Calu3 (cell line): ENCODE measurements at regions not wholly inside any gene's neighbourhood (a gene's known extent, or its start where the extent isn't known, plus 50 kb on each side); places are given as distances from the start of the nearest gene placed in this dataset.

Source experiments
- BruUV-seq: library from RNA; stranded (reverse); fragments of 400-500 nt; replicated peaks from 2 replicates; lab custom pipeline; 2021; lab: Mats Ljungman, UMichigan
- CTCF ChIA-PET: fragments of 300-600 bp; sonication (Branson Sonifier 250); formaldehyde crosslinking; loops from one replicate; lab custom pipeline; 2022; ENCODE audit warnings: antibody characterized with exemption; lab: Charles Lee
- DNase-seq: peaks from one replicate; pipeline ENCODE4 v3.0.0; 2022
- H3K27ac Mint-ChIP-seq: one replicate; pipeline ENCODE4 v1.8.0; 2022; ENCODE audit warnings: mixed read lengths; ENCODE audit not compliant: unreplicated experiment
- H3K27me3 Mint-ChIP-seq: one replicate; pipeline ENCODE4 v1.8.0; 2022; ENCODE audit warnings: mixed read lengths; ENCODE audit not compliant: unreplicated experiment
- H3K36me3 Mint-ChIP-seq: one replicate; pipeline ENCODE4 v1.8.0; 2022; ENCODE audit warnings: mild to moderate bottlenecking, moderate library complexity, mixed read lengths; ENCODE audit not compliant: insufficient read depth, unreplicated experiment
- H3K4me1 Mint-ChIP-seq: one replicate; pipeline ENCODE4 v1.8.0; 2022; ENCODE audit warnings: mild to moderate bottlenecking, low read depth, mixed read lengths; ENCODE audit not compliant: unreplicated experiment
- H3K4me3 Mint-ChIP-seq: one replicate; pipeline ENCODE4 v1.8.0; 2022; ENCODE audit warnings: mild to moderate bottlenecking, low read depth, moderate library complexity, mixed read lengths; ENCODE audit not compliant: unreplicated experiment
- H3K9me3 Mint-ChIP-seq: one replicate; pipeline ENCODE4 v1.8.0; 2022; ENCODE audit warnings: low read depth, mixed read lengths; ENCODE audit not compliant: unreplicated experiment
- CTCF ChIP-seq: fragments of 200-600 bp; IDR thresholded peaks from one replicate; pipeline ENCODE4 v1.8.0; 2022; ENCODE audit warnings: antibody characterized with exemption; ENCODE audit not compliant: unreplicated experiment
- intact Hi-C: fragments of 100-400 bp; cut with micrococcal nuclease; formaldehyde crosslinking; loops from one replicate; pipeline ENCODE4 v1.10.0; 2022; ENCODE audit not compliant: unreplicated experiment

DNA sequence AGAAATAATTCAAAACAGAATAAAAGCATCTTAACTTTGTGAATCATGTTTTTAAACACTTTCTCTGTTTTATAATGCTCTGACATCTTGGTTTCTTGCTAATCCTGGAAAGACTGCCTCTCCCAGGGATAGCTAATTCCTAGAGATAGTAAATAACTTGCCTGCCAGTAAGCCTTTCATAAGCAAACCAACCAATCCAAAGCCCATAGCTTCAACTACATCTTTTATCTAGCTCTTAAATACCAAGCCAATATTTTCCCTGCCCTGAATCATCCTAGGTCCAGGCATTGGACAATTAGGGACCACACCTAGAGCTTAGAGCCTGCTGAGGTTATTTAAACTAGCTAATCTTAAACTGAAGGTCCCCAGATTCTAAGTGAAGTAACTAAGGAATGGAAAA is 223.7 kb upstream of the DIPK2B start:
- Mint-ChIP-seq H3K27me3 (no peaks in the 10 kb centered on the region), H3K9me3 (no peaks in the 10 kb centered on the region), H3K36me3 (no peaks in the 10 kb centered on the region), H3K4me3 (no peak overlapping the region), H3K4me1 (no peaks in the 10 kb centered on the region), H3K27ac (no peak overlapping the region)
- CTCF ChIA-PET, result no interaction called here
- intact Hi-C loops, result no loop called here
- no TSS peak for BruUV-seq
- TF ChIP-seq CTCF, result no peak
- DNase-seq, result no peak

DNA sequence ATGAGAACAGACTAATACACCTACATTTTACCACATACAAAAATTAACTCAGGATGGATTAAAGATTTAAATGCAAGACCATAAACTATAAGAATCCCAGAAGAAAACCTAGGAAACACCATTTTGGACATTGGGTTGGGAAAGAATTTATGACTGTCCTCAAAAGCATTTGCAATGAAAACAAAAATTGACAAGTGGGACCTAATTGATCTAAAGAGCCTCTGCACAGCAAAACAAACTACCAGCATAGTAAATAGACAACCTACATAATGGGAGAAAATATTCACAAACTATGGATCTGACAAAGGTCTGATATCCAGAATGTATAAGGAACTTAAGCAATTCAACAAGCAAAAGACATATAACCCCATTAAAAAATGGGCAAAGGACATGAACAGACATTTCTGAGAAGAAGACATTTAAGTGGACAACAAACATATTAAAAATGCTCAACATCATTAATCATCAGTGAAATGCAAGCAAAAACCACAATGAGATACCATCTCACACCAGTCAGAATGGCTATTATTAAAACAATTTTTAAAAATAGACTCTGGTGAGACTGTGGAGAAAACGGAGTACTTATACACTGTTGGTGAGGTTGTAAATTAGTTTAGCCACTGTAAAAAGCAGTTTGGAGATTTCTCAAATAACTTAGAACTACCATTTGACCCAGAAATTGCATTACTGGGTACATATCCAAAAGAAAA is 221.7 kb upstream of the DIPK2B start:
- no peaks in the 10 kb centered on the region for H3K27me3 Mint-ChIP-seq
- no peak overlapping the region for H3K4me3 Mint-ChIP-seq
- CTCF ChIA-PET, result no interaction called here
- TF ChIP-seq CTCF, result no peak
- no peaks in the 10 kb centered on the region for H3K9me3 Mint-ChIP-seq
- H3K36me3 Mint-ChIP-seq, result no peaks in the 10 kb centered on the region
- BruUV-seq, result no TSS peak
- no peak overlapping the region for H3K27ac Mint-ChIP-seq
- no peak for DNase-seq
- no peaks in the 10 kb centered on the region for H3K4me1 Mint-ChIP-seq
- intact Hi-C loops, result no loop called here

GRCh38 chrX:45421806-45422205 is 221.1 kb upstream of the DIPK2B start:
- Mint-ChIP-seq H3K27ac (no peak overlapping the region), H3K4me1 (no peaks in the 10 kb centered on the region)
- CTCF ChIA-PET, result no interaction called here

DNA sequence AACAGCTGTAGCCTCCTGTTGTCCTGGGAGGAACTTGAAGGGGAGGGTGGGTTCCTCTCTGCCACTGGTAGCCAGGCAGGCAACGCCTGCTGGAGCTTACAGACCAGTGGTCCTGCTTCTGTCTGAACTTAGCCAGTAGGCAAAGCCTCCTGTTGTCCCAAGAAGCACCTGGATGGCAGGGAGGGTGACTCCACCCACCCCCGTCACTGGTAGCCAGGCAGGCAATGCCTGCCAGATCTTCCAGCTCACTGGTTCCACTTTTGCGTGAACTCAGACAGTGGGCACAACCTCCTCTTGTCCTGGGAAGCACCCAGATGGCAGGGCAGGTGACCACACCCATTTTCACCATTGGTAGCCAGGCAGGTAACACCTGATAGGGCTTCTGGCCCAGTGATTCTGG is 203.5 kb upstream of the DIPK2B start:
- no peak overlapping the region for H3K27ac Mint-ChIP-seq
- H3K4me3 Mint-ChIP-seq, result no peak overlapping the region
- DNase-seq, result no peak
- H3K4me1 Mint-ChIP-seq, result peaks cover 10% of the 10 kb centered on the region
- peaks cover 2% of the 10 kb centered on the region for H3K9me3 Mint-ChIP-seq
- no peaks in the 10 kb centered on the region for H3K36me3 Mint-ChIP-seq
- intact Hi-C loops, result no loop called here
- no peaks in the 10 kb centered on the region for H3K27me3 Mint-ChIP-seq
- BruUV-seq, result no TSS peak
- CTCF ChIA-PET, result no interaction called here
- TF ChIP-seq CTCF, result no peak

More at GRCh38 chrX:45421806-45422205, 221.1 kb upstream of the DIPK2B start:
- intact Hi-C loops, result no loop called here
- TF ChIP-seq CTCF, result no peak
- BruUV-seq, result no TSS peak
- Mint-ChIP-seq H3K36me3 (no peaks in the 10 kb centered on the region), H3K27me3 (no peaks in the 10 kb centered on the region), H3K9me3 (peaks cover 2% of the 10 kb centered on the region), H3K4me3 (no peak overlapping the region)
- DNase-seq, result no peak
